Calu3 (cell line): ENCODE measurements at regions not wholly inside any gene's neighbourhood (a gene's known extent, or its start where the extent isn't known, plus 50 kb on each side); places are given as distances from the start of the nearest gene placed in this dataset.

ENCODE experiments used
- BruUV-seq: library from RNA; stranded (reverse); fragments of 400-500 nt; replicated peaks from 2 replicates; lab custom pipeline; 2021; lab: Mats Ljungman, UMichigan
- CTCF ChIA-PET: fragments of 300-600 bp; sonication (Branson Sonifier 250); formaldehyde crosslinking; loops from one replicate; lab custom pipeline; 2022; ENCODE audit warnings: antibody characterized with exemption; lab: Charles Lee
- DNase-seq: peaks from one replicate; pipeline ENCODE4 v3.0.0; 2022
- H3K27ac Mint-ChIP-seq: one replicate; pipeline ENCODE4 v1.8.0; 2022; ENCODE audit warnings: mixed read lengths; ENCODE audit not compliant: unreplicated experiment
- H3K27me3 Mint-ChIP-seq: one replicate; pipeline ENCODE4 v1.8.0; 2022; ENCODE audit warnings: mixed read lengths; ENCODE audit not compliant: unreplicated experiment
- H3K36me3 Mint-ChIP-seq: one replicate; pipeline ENCODE4 v1.8.0; 2022; ENCODE audit warnings: mild to moderate bottlenecking, moderate library complexity, mixed read lengths; ENCODE audit not compliant: insufficient read depth, unreplicated experiment
- H3K4me1 Mint-ChIP-seq: one replicate; pipeline ENCODE4 v1.8.0; 2022; ENCODE audit warnings: mild to moderate bottlenecking, low read depth, mixed read lengths; ENCODE audit not compliant: unreplicated experiment
- H3K4me3 Mint-ChIP-seq: one replicate; pipeline ENCODE4 v1.8.0; 2022; ENCODE audit warnings: mild to moderate bottlenecking, low read depth, moderate library complexity, mixed read lengths; ENCODE audit not compliant: unreplicated experiment
- H3K9me3 Mint-ChIP-seq: one replicate; pipeline ENCODE4 v1.8.0; 2022; ENCODE audit warnings: low read depth, mixed read lengths; ENCODE audit not compliant: unreplicated experiment
- CTCF ChIP-seq: fragments of 200-600 bp; IDR thresholded peaks from one replicate; pipeline ENCODE4 v1.8.0; 2022; ENCODE audit warnings: antibody characterized with exemption; ENCODE audit not compliant: unreplicated experiment
- intact Hi-C: fragments of 100-400 bp; cut with micrococcal nuclease; formaldehyde crosslinking; loops from one replicate; pipeline ENCODE4 v1.10.0; 2022; ENCODE audit not compliant: unreplicated experiment

GRCh38 chr20:57934007-57934805 is 224.4 kb upstream of the PMEPA1 start:
- BruUV-seq, result no TSS peak
- Mint-ChIP-seq H3K36me3 (peaks cover 5% of the 10 kb centered on the region), H3K27me3 (no peaks in the 10 kb centered on the region), H3K9me3 (peaks cover 4% of the 10 kb centered on the region), H3K4me1 (peaks cover 35% of the 10 kb centered on the region), H3K27ac (no peak overlapping the region), H3K4me3 (no peak overlapping the region)
- CTCF ChIA-PET, result no interaction called here
- intact Hi-C loops, result no loop called here
- no peak for DNase-seq
- TF ChIP-seq CTCF, result no peak

DNA sequence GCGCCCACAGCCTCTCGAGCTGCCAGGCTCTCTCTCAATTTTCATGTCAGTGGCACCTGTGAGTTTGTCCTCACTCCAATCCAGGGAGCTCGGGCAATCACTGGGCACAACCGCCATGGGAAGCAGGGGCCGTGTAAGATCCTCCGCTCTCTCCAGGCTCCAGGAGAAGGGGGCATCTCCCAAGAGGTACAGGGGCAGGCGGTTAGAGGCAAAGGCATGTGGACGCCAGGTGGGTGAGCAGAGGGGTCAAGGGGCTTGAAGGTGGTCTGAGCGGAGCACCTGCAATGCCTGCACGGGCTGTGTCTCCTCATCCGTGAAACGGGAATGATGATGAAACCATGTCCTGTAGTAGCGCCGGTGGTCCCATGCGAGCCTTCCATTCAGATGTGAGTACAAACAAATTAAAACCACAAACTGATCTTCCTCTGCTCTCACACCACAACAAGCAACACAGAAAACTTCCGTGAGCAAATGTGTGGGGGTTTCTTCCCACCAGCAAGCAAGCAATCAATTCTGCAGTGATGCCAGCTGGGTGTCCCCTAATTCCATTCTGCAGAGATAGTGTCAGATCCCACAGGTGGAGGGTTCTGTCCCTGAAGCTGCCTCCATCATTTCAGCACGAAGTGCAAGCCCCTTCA is 222.5 kb upstream of the PMEPA1 start:
- H3K27ac Mint-ChIP-seq, result no peak overlapping the region
- peaks cover 4% of the 10 kb centered on the region for H3K9me3 Mint-ChIP-seq
- no peak for DNase-seq
- TF ChIP-seq CTCF, result no peak
- H3K27me3 Mint-ChIP-seq, result no peaks in the 10 kb centered on the region
- H3K4me3 Mint-ChIP-seq, result no peak overlapping the region
- no peaks in the 10 kb centered on the region for H3K36me3 Mint-ChIP-seq
- peaks cover 17% of the 10 kb centered on the region for H3K4me1 Mint-ChIP-seq
- intact Hi-C loops, result no loop called here
- CTCF ChIA-PET, result interaction anchor here (0.7 to 1.4 kb wide), 2 partner anchors 95 to 124 kb away, joined by 3 read pairs; no protein-coding TSS in a partner anchor
- no TSS peak for BruUV-seq

DNA sequence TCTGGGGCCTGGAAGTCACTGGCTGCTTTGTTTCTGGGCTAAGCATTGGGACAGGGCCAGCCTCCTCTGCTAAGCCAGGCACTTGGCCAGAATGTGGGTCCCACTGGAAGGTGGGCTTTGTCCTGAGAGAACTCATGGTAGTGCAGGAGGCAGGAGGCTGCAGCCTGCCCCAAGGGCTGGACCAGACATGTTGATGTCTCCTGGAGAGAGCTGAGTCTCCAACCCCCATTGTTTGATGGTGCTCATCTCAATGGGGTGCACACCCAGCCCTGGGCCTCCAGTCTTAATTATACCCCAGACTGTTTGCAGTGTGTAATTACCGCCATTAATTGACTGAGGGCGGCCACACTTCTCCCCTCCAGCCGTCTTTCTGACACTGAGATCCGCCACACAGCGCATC is 220.5 kb upstream of the PMEPA1 start:
- DNase-seq, result no peak
- H3K4me1 Mint-ChIP-seq, result peaks cover 9% of the 10 kb centered on the region
- H3K27ac Mint-ChIP-seq, result no peak overlapping the region
- TF ChIP-seq CTCF, result no peak
- no TSS peak for BruUV-seq
- intact Hi-C loops, result no loop called here
- CTCF ChIA-PET, result interaction anchor here (1.7 kb wide), 1 partner anchor 9 kb away, joined by 4 read pairs; no protein-coding TSS in a partner anchor
- peaks cover 17% of the 10 kb centered on the region for H3K9me3 Mint-ChIP-seq
- H3K36me3 Mint-ChIP-seq, result no peaks in the 10 kb centered on the region
- H3K27me3 Mint-ChIP-seq, result no peaks in the 10 kb centered on the region
- H3K4me3 Mint-ChIP-seq, result no peak overlapping the region

DNA sequence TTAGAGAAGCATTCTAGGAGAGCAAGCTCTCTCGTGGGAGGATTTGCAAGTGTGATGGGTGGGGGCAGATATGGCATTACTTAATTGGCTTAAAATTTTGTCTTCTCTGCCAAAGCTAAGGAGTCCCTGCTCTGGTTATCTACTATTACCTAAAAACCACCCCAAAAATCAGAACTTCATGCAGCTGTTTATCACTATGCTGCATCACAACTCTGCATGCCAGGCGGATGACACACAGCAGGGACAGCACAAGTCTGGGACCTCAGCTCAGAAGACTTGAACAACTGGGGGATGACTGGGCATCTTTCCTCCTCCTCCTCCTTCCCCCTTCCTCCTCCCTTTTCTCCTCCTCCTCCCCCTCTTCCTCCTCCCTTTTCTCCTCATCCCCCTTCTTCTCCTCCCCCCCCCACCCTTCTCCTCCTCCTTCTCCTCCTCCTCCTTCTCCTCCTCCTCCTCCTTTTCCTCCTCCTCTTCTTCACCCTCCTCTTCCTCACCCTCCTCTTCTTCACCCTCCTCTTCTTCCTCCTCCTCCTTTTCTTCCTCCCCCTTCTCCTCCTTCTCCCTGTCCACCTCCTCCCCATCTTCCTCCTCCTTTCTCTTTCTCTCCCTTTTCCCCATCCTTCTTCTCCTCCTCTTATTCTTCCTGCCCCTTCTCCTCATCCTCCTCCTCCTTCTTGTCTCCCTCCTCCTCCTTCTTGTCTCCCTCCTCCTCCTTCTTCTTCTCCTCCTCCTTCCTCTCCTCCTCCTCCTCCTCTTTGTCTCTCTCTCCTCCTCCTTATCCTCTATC is 218.6 kb upstream of the PMEPA1 start:
- no peak overlapping the region for H3K4me3 Mint-ChIP-seq
- H3K9me3 Mint-ChIP-seq, result peaks cover 19% of the 10 kb centered on the region
- intact Hi-C loops, result no loop called here
- peaks cover 8% of the 10 kb centered on the region for H3K4me1 Mint-ChIP-seq
- no peak for DNase-seq
- no peak for TF ChIP-seq CTCF
- no peak overlapping the region for H3K27ac Mint-ChIP-seq
- BruUV-seq, result no TSS peak
- H3K27me3 Mint-ChIP-seq, result no peaks in the 10 kb centered on the region
- CTCF ChIA-PET, result no interaction called here
- H3K36me3 Mint-ChIP-seq, result no peaks in the 10 kb centered on the region
